Omental fat pad (tissue), 3 donors: ENCODE measurements at regions not wholly inside any gene's neighbourhood (a gene's known extent, or its start where the extent isn't known, plus 50 kb on each side); places are given as distances from the start of the nearest gene placed in this dataset.

Experiments
- ATAC-seq: fragments of 150-250 bp; one replicate; pipeline ENCODE4 v1.9.1; 2016; ENCODE audit warnings: mild to moderate bottlenecking, moderate library complexity; ENCODE audit not compliant: low FRiP score
- DNase-seq: peaks from one replicate; pipeline ENCODE4 v3.0.0-alpha.2; 2019; ENCODE audit warnings: low spot score
- CTCF ChIP-seq, 3 donors: fragments of 450-650 bp; IDR thresholded peaks; one replicate each; pipeline ENCODE4 v1.5.1; 2016 to 2017; ENCODE audit warnings: antibody characterized with exemption in 3 of 3, mild to moderate bottlenecking in 3 of 3, moderate library complexity in 2 of 3

GRCh38 chr13:53417601-53418000, 389.0 kb downstream of the OLFM4 start:
- ATAC-seq = no peak

GRCh38 chr13:53422415-53422814, 393.8 kb downstream of the OLFM4 start:
- no peak for TF ChIP-seq CTCF (IDR thresholded peaks at IDR 0.05)

More at GRCh38 chr13:53417601-53418000, 389.0 kb downstream of the OLFM4 start:
- DNase-seq = no peak
- no peak for TF ChIP-seq CTCF (IDR thresholded peaks at IDR 0.05)

GRCh38 chr13:53436396-53436795, 407.8 kb downstream of the OLFM4 start:
- ATAC-seq (no peak), DNase-seq (no peak)
- no peak for TF ChIP-seq CTCF (IDR thresholded peaks at IDR 0.05)

More at GRCh38 chr13:53422415-53422814, 393.8 kb downstream of the OLFM4 start:
- ATAC-seq = no peak
- DNase-seq = no peak

GRCh38 chr13:53439439-53440225, 411.0 kb downstream of the OLFM4 start:
- DNase-seq = no peak
- no peak for TF ChIP-seq CTCF (IDR thresholded peaks at IDR 0.05)
- no peak for ATAC-seq

- DNase-seq (no peak), ATAC-seq (no peak)
- TF ChIP-seq CTCF (IDR thresholded peaks at IDR 0.05) = no peak
Observed at GRCh38 chr13:53442979-53443378, 414.4 kb downstream of the OLFM4 start.

- DNase-seq (no peak), ATAC-seq (peak; percentile 81)
- TF ChIP-seq CTCF (IDR thresholded peaks at IDR 0.05) = no peak
Observed at GRCh38 chr13:53445686-53446085, 417.1 kb downstream of the OLFM4 start.

GRCh38 chr13:53447456-53447855, 418.8 kb downstream of the OLFM4 start:
- DNase-seq (no peak), ATAC-seq (no peak)
- TF ChIP-seq CTCF (IDR thresholded peaks at IDR 0.05) = no peak
